H1 (cell line): ENCODE measurements at regions not wholly inside any gene's neighbourhood (a gene's known extent, or its start where the extent isn't known, plus 50 kb on each side); places are given as distances from the start of the nearest gene placed in this dataset.

ENCODE experiments used
- BACH1 ChIP-seq: IDR thresholded peaks from 2 replicates; pipeline ENCODE4 v1.6.1; 2012; ENCODE audit warnings: low read length, improper control_type of control experiment
- FOSL1 ChIP-seq: IDR thresholded peaks from 2 replicates; pipeline ENCODE4 v1.6.1; 2011; ENCODE audit warnings: mild to moderate bottlenecking, low read depth, low read length, moderate library complexity; ENCODE audit not compliant: insufficient read depth
- GABPA ChIP-seq: IDR thresholded peaks from 2 replicates; pipeline ENCODE4 v1.6.1; 2011; ENCODE audit warnings: mild to moderate bottlenecking, low read length, moderate library complexity, borderline replicate concordance; ENCODE audit not compliant: insufficient read depth
- MAFK ChIP-seq: IDR thresholded peaks from 2 replicates; pipeline ENCODE4 v1.6.1; 2012; ENCODE audit warnings: low read depth, mild to moderate bottlenecking, improper control_type of control experiment, low read length
- TF ChIP-seq, protein P1 (sequence below): IDR thresholded peaks from 2 replicates; pipeline ENCODE4 v1.6.1; 2012; ENCODE audit warnings: low read length, inconsistent platforms

DNA sequence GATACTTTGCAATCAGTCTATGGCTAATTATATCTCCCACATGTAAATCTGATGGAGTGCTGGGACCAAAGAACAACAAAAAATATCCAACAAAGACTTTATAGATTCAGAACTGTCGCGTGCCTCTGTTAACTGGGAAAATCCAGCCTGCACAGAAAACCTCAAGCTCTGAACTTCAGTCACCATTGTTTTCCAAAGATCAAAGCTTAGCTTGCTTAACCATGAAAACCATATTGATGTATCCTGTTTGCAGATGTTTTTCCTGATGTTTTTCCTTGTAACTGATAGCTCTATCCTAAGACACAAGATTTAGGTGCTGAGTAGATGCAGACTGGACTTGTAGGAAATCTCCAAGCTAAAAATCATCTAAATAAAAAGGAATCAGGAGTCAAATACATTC is 163.7 kb downstream of the GXYLT1 start (continued):
- TF ChIP-seq MAFK = no peak
- no peak for TF ChIP-seq BACH1
- TF ChIP-seq FOSL1 = no peak
- no peak for TF ChIP-seq GABPA
- TF ChIP-seq, protein P1, sequence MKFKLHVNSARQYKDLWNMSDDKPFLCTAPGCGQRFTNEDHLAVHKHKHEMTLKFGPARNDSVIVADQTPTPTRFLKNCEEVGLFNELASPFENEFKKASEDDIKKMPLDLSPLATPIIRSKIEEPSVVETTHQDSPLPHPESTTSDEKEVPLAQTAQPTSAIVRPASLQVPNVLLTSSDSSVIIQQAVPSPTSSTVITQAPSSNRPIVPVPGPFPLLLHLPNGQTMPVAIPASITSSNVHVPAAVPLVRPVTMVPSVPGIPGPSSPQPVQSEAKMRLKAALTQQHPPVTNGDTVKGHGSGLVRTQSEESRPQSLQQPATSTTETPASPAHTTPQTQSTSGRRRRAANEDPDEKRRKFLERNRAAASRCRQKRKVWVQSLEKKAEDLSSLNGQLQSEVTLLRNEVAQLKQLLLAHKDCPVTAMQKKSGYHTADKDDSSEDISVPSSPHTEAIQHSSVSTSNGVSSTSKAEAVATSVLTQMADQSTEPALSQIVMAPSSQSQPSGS = no peak
